ENCODE measurements at regions not wholly inside any gene's neighbourhood (a gene's known extent, or its start where the extent isn't known, plus 50 kb on each side); places are given as distances from the start of the nearest gene placed in this dataset.

DNA sequence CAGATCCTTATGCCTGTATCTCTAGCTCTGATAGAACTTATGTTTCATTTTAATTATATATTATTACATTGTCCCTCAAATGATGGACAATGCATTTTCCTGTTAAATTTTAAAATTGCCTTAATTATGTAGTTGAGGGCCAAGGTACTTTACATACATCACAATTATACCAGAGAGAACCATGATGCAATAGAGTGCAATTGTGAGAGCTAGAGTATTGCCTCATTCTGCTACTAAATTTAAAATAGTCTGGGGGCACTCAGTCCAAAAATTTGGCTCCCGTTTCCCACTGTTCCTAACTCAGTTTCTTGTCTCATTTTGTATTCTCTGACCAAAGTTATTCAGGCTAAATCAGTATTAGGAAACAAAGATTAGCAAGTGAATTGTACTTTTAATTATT lies 378.5 kb upstream of the ZFP42 start:
- Histone ChIP-seq H3K4me1 (no peaks in the 10 kb centered on the region), H3K4me3 (no peak overlapping the region), H3K27ac (no peak overlapping the region), H3K27me3 (no peaks in the 10 kb centered on the region), H3K36me3 (no peaks in the 10 kb centered on the region), H3K9me3 (no peaks in the 10 kb centered on the region)
- TF ChIP-seq POLR2AphosphoS5 (IDR thresholded peaks at IDR 0.05) (no peak), POLR2A (IDR thresholded peaks at IDR 0.05) (no peak), CTCF (IDR thresholded peaks at IDR 0.05) (no peak), EP300 (IDR thresholded peaks at IDR 0.05) (no peak)
- ATAC-seq: no peak
- 50 to 78% methylated on average over 1 of the region's 1 CpG for WGBS, 2 donors (ENCODE audit: low coverage in 1 of 2)

- Histone ChIP-seq H3K9me3 (no peaks in the 10 kb centered on the region), H3K4me1 (no peaks in the 10 kb centered on the region), H3K4me3 (no peak overlapping the region), H3K27me3 (no peaks in the 10 kb centered on the region), H3K27ac (no peak overlapping the region), H3K36me3 (no peaks in the 10 kb centered on the region)
- WGBS, 2 donors (ENCODE audit: low coverage in 1 of 2): 57 to 61% methylated on average over 2 of the region's 2 CpGs
- ATAC-seq: no peak
- TF ChIP-seq POLR2A (IDR thresholded peaks at IDR 0.05): no peak
- no peak for TF ChIP-seq CTCF (IDR thresholded peaks at IDR 0.05)
- no peak for TF ChIP-seq EP300 (IDR thresholded peaks at IDR 0.05)
- TF ChIP-seq POLR2AphosphoS5 (IDR thresholded peaks at IDR 0.05): no peak
These were observed 376.8 kb upstream of the ZFP42 start for GRCh38 chr4:187618701-187619281.

DNA sequence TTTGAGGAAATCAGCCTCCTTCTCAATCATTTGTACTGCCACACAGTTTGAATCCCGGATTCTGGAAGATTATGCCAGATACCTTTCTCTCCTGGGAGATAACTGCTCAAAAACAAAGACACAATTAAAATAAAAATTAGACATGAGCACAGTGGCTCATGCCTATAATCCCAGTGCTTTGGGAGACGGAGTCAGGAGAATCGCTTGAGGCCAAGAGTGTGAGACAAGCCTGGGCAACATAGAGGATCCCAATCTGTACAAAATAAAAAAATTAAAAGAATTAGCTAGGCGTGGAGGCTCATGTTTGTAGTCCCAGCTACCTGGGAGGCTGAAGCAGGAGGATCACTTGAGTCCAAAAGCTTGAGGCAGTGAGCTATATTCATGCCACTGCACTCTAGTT lies 376.3 kb upstream of the ZFP42 start:
- H3K27ac ChIP-seq: no peak overlapping the region
- WGBS, 2 donors (ENCODE audit: low coverage in 1 of 2): 55 to 96% methylated on average over 3 of the region's 4 CpGs
- H3K27me3 ChIP-seq: no peaks in the 10 kb centered on the region
- peaks cover 0 to 4% (median 0%) of the 10 kb centered on the region in 3 donors for H3K9me3 ChIP-seq
- no peaks in the 10 kb centered on the region for H3K4me1 ChIP-seq
- ATAC-seq: no peak
- no peaks in the 10 kb centered on the region for H3K36me3 ChIP-seq
- no peak overlapping the region for H3K4me3 ChIP-seq
- TF ChIP-seq POLR2A (IDR thresholded peaks at IDR 0.05) (no peak), POLR2AphosphoS5 (IDR thresholded peaks at IDR 0.05) (no peak), EP300 (IDR thresholded peaks at IDR 0.05) (no peak), CTCF (IDR thresholded peaks at IDR 0.05) (no peak)

- Histone ChIP-seq H3K4me3 (no peak overlapping the region), H3K36me3 (no peaks in the 10 kb centered on the region), H3K27ac (no peak overlapping the region), H3K4me1 (no peaks in the 10 kb centered on the region), H3K27me3 (no peaks in the 10 kb centered on the region), H3K9me3 (no peaks in the 10 kb centered on the region)
- TF ChIP-seq EP300 (IDR thresholded peaks at IDR 0.05) (no peak), CTCF (IDR thresholded peaks at IDR 0.05) (no peak), POLR2AphosphoS5 (IDR thresholded peaks at IDR 0.05) (no peak), POLR2A (IDR thresholded peaks at IDR 0.05) (no peak)
- 65% methylated on average over 7 to 8 of the region's 8 CpGs for WGBS, 2 donors (ENCODE audit: low coverage in 1 of 2)
- ATAC-seq: no peak
These were observed 363.1 kb upstream of the ZFP42 start for GRCh38 chr4:187632260-187632995.

- no peak for ATAC-seq
- Histone ChIP-seq H3K27ac (no peak overlapping the region), H3K27me3 (no peaks in the 10 kb centered on the region), H3K9me3 (peaks cover 0 to 1% (median 0%) of the 10 kb centered on the region in 3 donors), H3K4me1 (no peaks in the 10 kb centered on the region), H3K36me3 (no peaks in the 10 kb centered on the region), H3K4me3 (no peak overlapping the region)
- TF ChIP-seq POLR2AphosphoS5 (IDR thresholded peaks at IDR 0.05) (no peak), CTCF (IDR thresholded peaks at IDR 0.05) (no peak), POLR2A (IDR thresholded peaks at IDR 0.05) (no peak), EP300 (IDR thresholded peaks at IDR 0.05) (no peak)
- WGBS, 2 donors (ENCODE audit: low coverage in 1 of 2): 57 to 82% methylated on average over 2 of the region's 2 CpGs
These were observed 362.3 kb upstream of the ZFP42 start for GRCh38 chr4:187633245-187633644.

Measured in gastroesophageal sphincter (tissue), 4 donors.